MCF 10A (cell line): ENCODE measurements at regions not wholly inside any gene's neighbourhood (a gene's known extent, or its start where the extent isn't known, plus 50 kb on each side); places are given as distances from the start of the nearest gene placed in this dataset.

ENCODE experiments used
- BruUV-seq: library from RNA; stranded (reverse); fragments of 400-500 nt; replicated peaks from 2 replicates; lab custom pipeline; 2021; lab: Mats Ljungman, UMichigan
- CTCF ChIA-PET: fragments of 300-600 bp; sonication (Branson Sonifier 250); formaldehyde crosslinking; extraction: SDS; loops from one replicate; lab custom pipeline; 2021; ENCODE audit warnings: antibody characterized with exemption, inconsistent platforms; lab: Yijun Ruan, JAX
- POLR2A ChIA-PET: fragments of 300-600, 350-650 bp; sonication (Branson Sonifier 250); formaldehyde crosslinking; extraction: SDS; loops from one replicate; lab custom pipeline; 2020; ENCODE audit warnings: antibody characterized with exemption, inconsistent platforms; lab: Yijun Ruan, JAX
- DNase-seq: peaks from one replicate; pipeline ENCODE4 v3.0.0-alpha.2; 2018; ENCODE audit not compliant: unreplicated experiment
- H3K27ac Mint-ChIP-seq: one replicate; pipeline ENCODE4 v1.8.0; 2022; ENCODE audit warnings: mild to moderate bottlenecking, low read depth, mixed read lengths; ENCODE audit not compliant: unreplicated experiment
- H3K27me3 Mint-ChIP-seq: one replicate; pipeline ENCODE4 v1.8.0; 2022; ENCODE audit warnings: mixed read lengths; ENCODE audit not compliant: insufficient read depth, unreplicated experiment
- H3K36me3 Mint-ChIP-seq: one replicate; pipeline ENCODE4 v1.8.0; 2022; ENCODE audit warnings: mild to moderate bottlenecking, moderate library complexity, mixed read lengths; ENCODE audit not compliant: insufficient read depth, unreplicated experiment
- H3K4me1 Mint-ChIP-seq: one replicate; pipeline ENCODE4 v1.8.0; 2022; ENCODE audit warnings: mixed read lengths; ENCODE audit not compliant: insufficient read depth, unreplicated experiment
- H3K4me3 Mint-ChIP-seq: one replicate; pipeline ENCODE4 v1.8.0; 2022; ENCODE audit warnings: mild to moderate bottlenecking, moderate library complexity, mixed read lengths; ENCODE audit not compliant: unreplicated experiment
- H3K9me3 Mint-ChIP-seq: one replicate; pipeline ENCODE4 v1.8.0; 2022; ENCODE audit warnings: mixed read lengths; ENCODE audit not compliant: unreplicated experiment
- intact Hi-C: fragments of 100-400 bp; cut with micrococcal nuclease; formaldehyde crosslinking; loops from 2 replicates; pipeline ENCODE4 v1.14.1; 2022
- TF ChIP-seq, protein P1 (sequence below): fragments of 200-600 bp; IDR thresholded peaks from one replicate; pipeline ENCODE4 v1.8.0; 2022; ENCODE audit warnings: antibody characterized with exemption, mild to moderate bottlenecking; ENCODE audit not compliant: unreplicated experiment

DNA sequence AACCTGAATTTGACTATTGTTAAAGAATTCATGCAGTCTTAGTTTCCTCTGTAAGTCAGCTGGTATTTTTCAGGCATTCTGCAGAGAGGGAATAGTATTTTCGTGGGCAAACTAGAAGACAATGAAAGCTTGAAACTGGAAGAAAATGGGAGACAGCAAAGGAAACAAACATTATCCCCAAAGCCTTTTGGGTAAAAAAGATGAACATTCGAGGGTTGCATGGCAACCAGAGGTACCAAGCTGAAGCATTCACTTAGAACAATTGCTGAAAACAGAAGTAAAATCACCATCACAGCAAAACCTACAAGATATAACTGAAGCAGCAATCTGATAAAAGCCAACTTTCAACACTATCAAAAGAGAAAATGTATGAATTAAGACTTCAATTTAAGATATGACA lies 233.7 kb downstream of the SCG2 start:
- Mint-ChIP-seq H3K36me3 (no peaks in the 10 kb centered on the region), H3K4me1 (no peaks in the 10 kb centered on the region), H3K4me3 (no peak overlapping the region), H3K9me3 (no peaks in the 10 kb centered on the region), H3K27me3 (no peaks in the 10 kb centered on the region), H3K27ac (no peak overlapping the region)
- CTCF ChIA-PET: no interaction called here
- intact Hi-C loops: no loop called here
- BruUV-seq: no TSS peak
- POLR2A ChIA-PET: interaction anchor here (0.6 kb wide), 2 partner anchors 293 to 401 kb away, joined by 3 read pairs; no protein-coding TSS in a partner anchor
- no peak for DNase-seq
- TF ChIP-seq, protein P1, sequence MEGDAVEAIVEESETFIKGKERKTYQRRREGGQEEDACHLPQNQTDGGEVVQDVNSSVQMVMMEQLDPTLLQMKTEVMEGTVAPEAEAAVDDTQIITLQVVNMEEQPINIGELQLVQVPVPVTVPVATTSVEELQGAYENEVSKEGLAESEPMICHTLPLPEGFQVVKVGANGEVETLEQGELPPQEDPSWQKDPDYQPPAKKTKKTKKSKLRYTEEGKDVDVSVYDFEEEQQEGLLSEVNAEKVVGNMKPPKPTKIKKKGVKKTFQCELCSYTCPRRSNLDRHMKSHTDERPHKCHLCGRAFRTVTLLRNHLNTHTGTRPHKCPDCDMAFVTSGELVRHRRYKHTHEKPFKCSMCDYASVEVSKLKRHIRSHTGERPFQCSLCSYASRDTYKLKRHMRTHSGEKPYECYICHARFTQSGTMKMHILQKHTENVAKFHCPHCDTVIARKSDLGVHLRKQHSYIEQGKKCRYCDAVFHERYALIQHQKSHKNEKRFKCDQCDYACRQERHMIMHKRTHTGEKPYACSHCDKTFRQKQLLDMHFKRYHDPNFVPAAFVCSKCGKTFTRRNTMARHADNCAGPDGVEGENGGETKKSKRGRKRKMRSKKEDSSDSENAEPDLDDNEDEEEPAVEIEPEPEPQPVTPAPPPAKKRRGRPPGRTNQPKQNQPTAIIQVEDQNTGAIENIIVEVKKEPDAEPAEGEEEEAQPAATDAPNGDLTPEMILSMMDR: no peak

DNA sequence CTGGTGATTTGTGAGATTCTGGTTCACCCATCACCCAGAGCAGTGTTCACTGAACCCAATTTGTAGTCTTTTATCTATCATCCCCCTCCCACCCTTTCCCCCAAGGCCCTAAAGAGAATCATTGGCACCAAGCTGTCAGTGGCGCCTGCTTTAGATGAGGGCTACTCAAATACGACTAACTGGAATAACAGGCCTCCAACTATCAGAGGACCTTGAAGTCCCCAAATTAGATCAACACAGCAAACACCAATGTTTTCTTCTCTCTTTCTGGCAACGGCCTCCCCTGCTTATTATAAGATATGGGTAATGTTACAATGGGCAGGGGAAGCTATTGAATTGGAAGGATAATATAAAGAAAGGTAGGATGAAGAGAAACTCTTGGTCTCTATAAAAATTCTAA lies 232.3 kb downstream of the SCG2 start:
- Mint-ChIP-seq H3K27me3 (no peaks in the 10 kb centered on the region), H3K4me3 (no peak overlapping the region), H3K27ac (no peak overlapping the region), H3K9me3 (no peaks in the 10 kb centered on the region), H3K4me1 (no peaks in the 10 kb centered on the region), H3K36me3 (no peaks in the 10 kb centered on the region)
- TF ChIP-seq, protein P1: no peak
- intact Hi-C loops: no loop called here
- ChIA-PET POLR2A (no interaction called here), CTCF (interaction anchor here (0.6 to 1.0 kb wide), 2 partner anchors 11 to 398 kb away, joined by 3 read pairs; no protein-coding TSS in a partner anchor)
- DNase-seq: no peak
- no TSS peak for BruUV-seq

DNA sequence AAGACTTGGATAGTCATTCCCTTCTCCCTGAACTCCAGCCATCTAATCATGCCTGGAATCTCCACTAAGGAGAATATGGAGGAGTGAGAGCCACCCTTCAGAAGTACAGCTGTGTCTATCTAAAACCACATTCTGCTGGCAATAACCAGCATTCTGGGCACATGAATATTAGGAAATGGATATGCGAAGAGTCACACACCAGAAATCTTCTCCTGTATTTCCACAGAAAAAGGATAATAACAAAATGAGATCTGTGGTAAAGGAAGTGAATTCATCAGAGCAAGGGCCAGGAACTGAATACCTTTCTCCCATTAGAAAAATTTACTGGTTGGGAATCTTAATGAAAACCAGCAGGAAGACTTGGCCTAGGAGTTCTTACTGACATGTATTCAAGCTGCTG lies 218.8 kb downstream of the SCG2 start:
- Mint-ChIP-seq H3K36me3 (no peaks in the 10 kb centered on the region), H3K27me3 (no peaks in the 10 kb centered on the region), H3K4me1 (no peaks in the 10 kb centered on the region), H3K4me3 (no peak overlapping the region), H3K27ac (no peak overlapping the region), H3K9me3 (peaks cover 19% of the 10 kb centered on the region)
- ChIA-PET POLR2A (interaction anchor here (1.2 kb wide), 1 partner anchor 83 kb away, joined by 3 read pairs; no protein-coding TSS in a partner anchor), CTCF (no interaction called here)
- intact Hi-C loops: no loop called here
- DNase-seq: no peak
- BruUV-seq: no TSS peak
- TF ChIP-seq, protein P1: no peak

DNA sequence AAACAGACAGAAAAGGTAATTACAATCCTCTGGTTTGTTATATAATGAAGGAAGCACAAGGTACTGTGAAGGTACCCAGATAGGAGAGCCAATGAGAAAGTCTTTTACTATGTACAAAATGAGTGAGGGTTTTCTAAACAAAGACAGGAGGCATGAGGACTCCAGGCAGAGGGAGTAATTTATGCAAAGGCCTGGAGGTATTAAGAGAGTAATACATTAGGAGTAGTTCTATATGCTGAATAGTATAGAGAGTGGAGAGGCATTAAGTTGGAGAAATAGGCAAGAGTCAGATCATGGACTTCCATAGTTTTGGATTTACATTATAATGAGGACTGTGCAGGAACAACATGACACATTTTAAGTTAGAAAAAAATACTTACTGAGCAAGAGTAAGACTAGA lies 216.0 kb downstream of the SCG2 start:
- no peak overlapping the region for H3K27ac Mint-ChIP-seq
- DNase-seq: no peak
- no TSS peak for BruUV-seq
- ChIA-PET POLR2A (no interaction called here), CTCF (interaction anchor here (0.6 to 1.5 kb wide), 7 partner anchors 14 to 1058 kb away, joined by 4 to 11 read pairs (median 4); no protein-coding TSS in a partner anchor)
- H3K36me3 Mint-ChIP-seq: no peaks in the 10 kb centered on the region
- H3K4me3 Mint-ChIP-seq: no peak overlapping the region
- TF ChIP-seq, protein P1: no peak
- H3K4me1 Mint-ChIP-seq: no peaks in the 10 kb centered on the region
- peaks cover 7% of the 10 kb centered on the region for H3K9me3 Mint-ChIP-seq
- no peaks in the 10 kb centered on the region for H3K27me3 Mint-ChIP-seq
- intact Hi-C loops: no loop called here
